OCI-M1 (cell line): ENCODE measurements at regions not wholly inside any gene's neighbourhood (a gene's known extent, or its start where the extent isn't known, plus 50 kb on each side); places are given as distances from the start of the nearest gene placed in this dataset.

Experiments used
- DNase-seq: peaks from one replicate; lab custom pipeline; 2025; lab: John Stamatoyannopoulos, UW

GRCh38 chr2:204183608-204184007 lies 247.0 kb downstream of the ICOS start:
- DNase-seq, result no peak

- DNase-seq, result no peak
Observed at GRCh38 chr2:204184226-204184625, 247.7 kb downstream of the ICOS start.

- peak; percentile 41 for DNase-seq
Observed at GRCh38 chr2:204187229-204188083, 250.9 kb downstream of the ICOS start.

- no peak for DNase-seq
Observed at GRCh38 chr2:204191574-204191973, 255.0 kb downstream of the ICOS start.

- DNase-seq, result no peak
Observed at GRCh38 chr2:204195498-204195897, 258.9 kb downstream of the ICOS start.

- no peak for DNase-seq
Observed at GRCh38 chr2:204197336-204198005, 260.9 kb downstream of the ICOS start.

- no peak for DNase-seq
Observed at GRCh38 chr2:204199357-204199756, 262.8 kb downstream of the ICOS start.

- no peak for DNase-seq
Observed at GRCh38 chr2:204201507-204201906, 264.9 kb downstream of the ICOS start.

GRCh38 chr2:204202253-204202652 lies 265.7 kb downstream of the ICOS start:
- no peak for DNase-seq

GRCh38 chr2:204203704-204204103 lies 267.1 kb downstream of the ICOS start:
- DNase-seq, result no peak

GRCh38 chr2:204205082-204205481 lies 268.5 kb downstream of the ICOS start:
- no peak for DNase-seq

GRCh38 chr2:204205538-204205937 lies 269.0 kb downstream of the ICOS start:
- DNase-seq, result no peak

- no peak for DNase-seq
Observed at GRCh38 chr2:204207866-204208265, 271.3 kb downstream of the ICOS start.

- no peak for DNase-seq
Observed at GRCh38 chr2:204213588-204213987, 277.0 kb downstream of the ICOS start.

GRCh38 chr2:204218040-204218439 lies 281.5 kb downstream of the ICOS start:
- no peak for DNase-seq

GRCh38 chr2:204219196-204219595 lies 282.6 kb downstream of the ICOS start:
- no peak for DNase-seq

- DNase-seq, result no peak
Observed at GRCh38 chr2:204220896-204221295, 284.3 kb downstream of the ICOS start.

GRCh38 chr2:204223046-204223445 lies 286.5 kb downstream of the ICOS start:
- DNase-seq, result no peak

- DNase-seq, result no peak
Observed at GRCh38 chr2:204223544-204223943, 287.0 kb downstream of the ICOS start.

GRCh38 chr2:204225671-204226073 lies 289.1 kb downstream of the ICOS start:
- DNase-seq, result no peak

GRCh38 chr2:204226305-204226880 lies 289.8 kb downstream of the ICOS start:
- no peak for DNase-seq

GRCh38 chr2:204228169-204228886 lies 291.8 kb downstream of the ICOS start:
- no peak for DNase-seq
